ENCODE measurements at regions not wholly inside any gene's neighbourhood (a gene's known extent, or its start where the extent isn't known, plus 50 kb on each side); places are given as distances from the start of the nearest gene placed in this dataset.
A peak's percentile ranks its signal among the peaks of the same experiment; 100 is the strongest.

DNA sequence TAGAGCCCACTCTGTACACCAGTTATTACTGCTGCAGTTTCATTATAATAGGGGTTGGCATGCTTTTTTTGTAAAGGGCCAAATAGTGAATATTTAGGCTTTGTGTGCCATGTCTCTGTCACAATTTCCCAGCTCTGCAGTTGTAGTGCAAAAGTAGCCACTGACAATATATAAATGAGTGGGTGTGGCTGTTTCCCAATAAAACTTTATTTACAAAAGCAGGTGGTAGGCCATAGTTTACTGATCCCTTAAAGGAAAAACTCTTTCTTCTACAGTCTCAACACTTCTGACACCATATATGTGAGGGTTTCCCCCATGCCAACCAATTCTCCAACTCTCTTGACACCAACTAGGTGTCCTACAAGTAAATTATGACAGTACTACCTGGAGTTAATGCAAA is 110.2 kb upstream of the NAP1L1 start:
- no peak overlapping the region for H3K4me3 ChIP-seq (ENCODE audit: low read length)
- DNase-seq (ENCODE audit: low read depth), result no peak
- H3K9ac ChIP-seq (ENCODE audit: low read length), result no peak overlapping the region
- H3K4me1 ChIP-seq (ENCODE audit: control insufficient read depth, insufficient read depth, low read length), result no peaks in the 10 kb centered on the region
- H3K27me3 ChIP-seq (replicated peaks; ENCODE audit: control insufficient read depth, insufficient read depth, low read length), result no peaks in the 10 kb centered on the region
- H3K36me3 ChIP-seq (ENCODE audit: control insufficient read depth, insufficient read depth, low read length, severe bottlenecking), result no peaks in the 10 kb centered on the region
- peaks cover 24% of the 10 kb centered on the region for H3K9me3 ChIP-seq (ENCODE audit: control insufficient read depth, low read length)

DNA sequence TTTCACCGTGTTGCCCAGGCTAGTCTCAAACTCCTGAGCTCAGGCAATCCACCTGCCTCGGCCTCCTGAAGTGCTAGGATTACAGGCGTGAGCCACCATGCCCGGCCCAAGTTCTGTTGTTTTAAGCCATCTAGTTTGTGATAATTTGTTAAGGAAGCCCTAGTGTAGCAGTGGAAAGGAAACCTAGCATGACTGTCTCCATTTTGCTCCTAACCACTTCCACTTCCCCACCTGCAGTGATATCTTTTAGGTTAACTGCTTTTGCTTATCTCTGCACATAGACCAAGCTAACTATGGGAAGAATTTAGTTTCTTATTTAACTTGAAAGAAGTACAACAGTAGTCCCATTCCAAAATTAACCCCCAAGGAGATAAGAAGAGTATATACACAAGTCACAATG is 109.5 kb upstream of the NAP1L1 start:
- no peaks in the 10 kb centered on the region for H3K36me3 ChIP-seq (ENCODE audit: control insufficient read depth, insufficient read depth, low read length, severe bottlenecking)
- H3K9ac ChIP-seq (ENCODE audit: low read length), result no peak overlapping the region
- DNase-seq (ENCODE audit: low read depth), result no peak
- no peaks in the 10 kb centered on the region for H3K27me3 ChIP-seq (replicated peaks; ENCODE audit: control insufficient read depth, insufficient read depth, low read length)
- H3K9me3 ChIP-seq (ENCODE audit: control insufficient read depth, low read length), result peaks cover 16% of the 10 kb centered on the region
- H3K4me3 ChIP-seq (ENCODE audit: low read length), result no peak overlapping the region
- H3K4me1 ChIP-seq (ENCODE audit: control insufficient read depth, insufficient read depth, low read length), result no peaks in the 10 kb centered on the region

DNA sequence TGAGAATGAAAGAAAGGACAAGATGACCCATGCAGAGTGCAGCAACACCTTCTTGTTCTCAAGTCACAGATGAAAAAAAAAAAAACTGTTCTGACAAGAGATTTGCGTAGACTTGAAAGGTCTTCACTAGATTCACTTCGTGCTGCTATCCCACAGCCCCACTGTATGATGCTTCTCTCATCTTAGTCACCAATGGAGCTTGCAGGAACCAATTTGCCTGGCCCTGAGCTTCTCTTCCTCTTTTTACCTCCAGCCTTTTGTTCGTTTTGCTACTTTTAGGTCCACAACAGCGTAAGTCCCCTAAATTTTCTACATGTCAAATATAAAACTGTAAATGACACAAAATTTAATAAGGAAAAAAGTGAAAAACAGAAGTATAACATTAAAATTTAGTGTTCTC is 107.9 kb upstream of the NAP1L1 start:
- Histone ChIP-seq H3K4me1 (ENCODE audit: control insufficient read depth, insufficient read depth, low read length) (no peaks in the 10 kb centered on the region), H3K9ac (ENCODE audit: low read length) (no peak overlapping the region), H3K36me3 (ENCODE audit: control insufficient read depth, insufficient read depth, low read length, severe bottlenecking) (no peaks in the 10 kb centered on the region), H3K4me3 (ENCODE audit: low read length) (no peak overlapping the region), H3K27me3 (replicated peaks; ENCODE audit: control insufficient read depth, insufficient read depth, low read length) (no peaks in the 10 kb centered on the region), H3K9me3 (ENCODE audit: control insufficient read depth, low read length) (peaks cover under 1% of the 10 kb centered on the region)
- no peak for DNase-seq (ENCODE audit: low read depth)

DNA sequence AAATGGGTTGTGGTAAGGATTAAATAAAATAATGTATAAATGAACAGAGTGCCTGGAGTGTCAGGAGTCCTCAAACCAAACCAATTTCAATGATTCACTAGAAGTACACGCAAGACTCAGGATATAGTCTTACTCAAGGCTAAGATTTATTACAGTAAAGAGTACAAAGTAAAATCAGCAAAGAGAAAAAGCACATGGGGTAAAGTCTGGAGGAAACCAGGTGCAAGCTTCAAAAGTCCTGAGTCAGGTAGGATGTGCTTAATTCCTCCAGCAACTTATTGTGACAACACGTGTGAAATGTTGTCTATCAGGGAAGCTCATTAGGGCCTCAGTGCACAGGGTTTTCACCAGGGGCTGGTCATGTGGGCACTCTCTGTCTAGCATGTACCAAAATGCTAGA is 105.8 kb upstream of the NAP1L1 start:
- Histone ChIP-seq H3K27me3 (replicated peaks; ENCODE audit: control insufficient read depth, insufficient read depth, low read length) (no peaks in the 10 kb centered on the region), H3K4me3 (ENCODE audit: low read length) (no peak overlapping the region), H3K4me1 (ENCODE audit: control insufficient read depth, insufficient read depth, low read length) (no peaks in the 10 kb centered on the region), H3K9me3 (ENCODE audit: control insufficient read depth, low read length) (no peaks in the 10 kb centered on the region), H3K36me3 (ENCODE audit: control insufficient read depth, insufficient read depth, low read length, severe bottlenecking) (no peaks in the 10 kb centered on the region), H3K9ac (ENCODE audit: low read length) (no peak overlapping the region)
- DNase-seq (ENCODE audit: low read depth), result no peak

DNA sequence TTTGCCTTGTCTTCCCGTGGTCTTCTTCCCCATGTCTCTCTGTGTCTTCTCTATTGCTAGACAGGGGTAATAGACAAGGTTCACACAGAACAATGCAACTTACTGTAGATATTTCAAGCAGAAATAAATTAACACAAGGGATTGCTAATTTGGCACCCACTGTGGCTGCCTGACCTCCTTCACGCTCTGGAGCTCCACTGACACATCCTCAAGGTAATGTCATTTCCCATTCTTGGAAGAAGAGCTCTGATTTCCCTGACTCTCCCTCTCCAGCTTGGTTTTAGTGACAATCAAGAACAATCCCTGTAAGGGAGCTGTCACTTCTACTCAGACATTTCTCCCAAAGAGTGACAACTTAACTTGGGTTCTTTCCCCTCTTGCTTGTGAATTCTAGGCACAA is 105.4 kb upstream of the NAP1L1 start:
- Histone ChIP-seq H3K9ac (ENCODE audit: low read length) (no peak overlapping the region), H3K27me3 (replicated peaks; ENCODE audit: control insufficient read depth, insufficient read depth, low read length) (no peaks in the 10 kb centered on the region), H3K36me3 (ENCODE audit: control insufficient read depth, insufficient read depth, low read length, severe bottlenecking) (no peaks in the 10 kb centered on the region), H3K4me1 (ENCODE audit: control insufficient read depth, insufficient read depth, low read length) (no peaks in the 10 kb centered on the region), H3K4me3 (ENCODE audit: low read length) (no peak overlapping the region), H3K9me3 (ENCODE audit: control insufficient read depth, low read length) (no peaks in the 10 kb centered on the region)
- no peak for DNase-seq (ENCODE audit: low read depth)

DNA sequence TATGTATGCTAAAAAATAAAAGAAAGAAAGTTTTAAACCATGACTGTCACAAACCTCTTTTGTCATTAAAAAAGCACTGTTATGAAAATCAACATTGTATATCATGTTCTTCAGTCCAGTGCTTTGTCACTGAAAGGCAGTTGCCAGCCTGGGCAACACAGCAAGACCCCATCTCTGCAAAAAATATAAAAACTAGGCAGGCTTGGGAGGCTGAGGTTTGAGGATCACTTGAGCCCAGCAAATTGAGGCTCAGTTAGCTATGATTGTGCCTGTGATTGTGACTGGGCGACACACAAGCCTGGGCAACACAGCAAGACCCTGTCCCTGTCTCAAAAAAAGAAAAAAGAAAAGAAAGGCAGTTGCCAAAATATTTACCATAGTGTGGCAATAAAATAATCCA is 102.7 kb upstream of the NAP1L1 start:
- H3K4me3 ChIP-seq (ENCODE audit: low read length), result no peak overlapping the region
- DNase-seq (ENCODE audit: low read depth), result no peak
- no peaks in the 10 kb centered on the region for H3K27me3 ChIP-seq (replicated peaks; ENCODE audit: control insufficient read depth, insufficient read depth, low read length)
- peaks cover 15% of the 10 kb centered on the region for H3K4me1 ChIP-seq (ENCODE audit: control insufficient read depth, insufficient read depth, low read length)
- H3K36me3 ChIP-seq (ENCODE audit: control insufficient read depth, insufficient read depth, low read length, severe bottlenecking), result no peaks in the 10 kb centered on the region
- no peak overlapping the region for H3K9ac ChIP-seq (ENCODE audit: low read length)
- H3K9me3 ChIP-seq (ENCODE audit: control insufficient read depth, low read length), result no peaks in the 10 kb centered on the region

DNA sequence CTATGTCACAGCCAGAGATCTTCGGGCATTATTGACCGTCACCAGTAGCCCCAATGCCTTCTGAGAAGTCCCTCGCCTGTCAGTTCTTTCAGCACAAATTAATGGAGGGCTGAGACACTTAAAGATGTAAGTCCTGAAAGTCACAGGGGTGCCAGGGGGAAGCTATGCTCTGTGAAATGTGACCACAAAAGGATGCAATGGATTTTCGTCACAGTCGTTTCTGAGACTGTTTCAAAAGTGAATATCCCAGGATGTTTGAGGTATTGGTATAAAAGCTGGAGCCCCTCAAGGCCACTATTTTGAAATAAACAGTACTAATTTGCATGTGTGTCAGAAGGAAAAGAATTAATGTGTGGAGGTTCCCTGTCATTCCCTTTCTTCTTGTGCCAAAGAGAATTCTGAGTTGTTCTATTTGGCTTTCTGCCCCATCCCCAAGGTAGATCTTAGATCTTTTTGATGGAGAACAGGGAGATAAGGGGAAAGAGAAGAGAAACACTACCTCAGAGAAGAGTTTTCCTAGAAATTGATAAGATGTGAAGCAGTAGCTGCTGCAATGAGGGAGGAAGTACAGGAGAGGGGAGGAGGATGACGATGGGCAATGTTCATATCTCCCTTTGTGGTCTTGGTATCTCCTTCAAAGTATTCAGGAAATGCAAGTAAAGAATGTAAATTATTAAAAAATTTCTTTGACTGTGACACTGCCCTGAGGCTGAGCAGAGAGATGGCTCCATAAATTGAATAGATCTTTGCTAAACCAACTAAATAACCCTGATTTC is 101.8 kb upstream of the NAP1L1 start:
- no peak overlapping the region for H3K4me3 ChIP-seq (ENCODE audit: low read length)
- no peak for DNase-seq (ENCODE audit: low read depth)

DNA sequence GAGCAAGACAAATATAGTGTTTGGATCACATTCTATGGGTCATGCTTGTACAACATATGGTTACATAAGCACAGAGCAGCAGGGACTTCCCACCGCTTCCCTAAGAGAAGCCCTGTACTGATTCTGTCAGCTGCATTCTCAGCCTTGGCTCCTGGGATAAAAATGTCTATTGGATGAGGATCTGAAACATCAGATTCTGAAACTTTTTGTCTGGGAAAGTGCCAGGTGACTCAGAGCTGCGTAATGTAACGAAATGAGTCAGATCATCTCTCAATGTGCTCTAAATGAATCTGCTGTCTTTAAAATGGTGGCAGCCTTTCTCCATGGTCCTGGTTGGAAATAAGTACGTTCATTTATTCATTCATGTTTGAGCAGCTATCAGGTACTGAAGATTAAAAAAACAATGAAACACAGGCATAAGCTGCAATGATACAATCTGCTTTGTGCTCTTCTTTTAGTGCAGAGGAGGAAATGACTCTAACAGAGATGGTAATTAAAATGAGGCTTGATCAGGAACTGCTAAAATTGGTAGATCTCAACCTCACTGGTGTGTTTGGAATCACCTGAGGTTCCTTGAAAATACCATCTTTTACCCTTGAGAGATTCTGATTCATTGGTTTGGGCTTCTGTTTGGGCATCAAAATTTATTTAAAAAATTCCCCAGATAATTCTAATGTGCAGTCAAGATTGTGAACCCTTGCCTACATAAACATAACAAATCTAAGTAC is 99.1 kb upstream of the NAP1L1 start:
- no peak overlapping the region for H3K9ac ChIP-seq (ENCODE audit: low read length)
- peaks cover 15% of the 10 kb centered on the region for H3K4me1 ChIP-seq (ENCODE audit: control insufficient read depth, insufficient read depth, low read length)
- no peaks in the 10 kb centered on the region for H3K27me3 ChIP-seq (replicated peaks; ENCODE audit: control insufficient read depth, insufficient read depth, low read length)
- DNase-seq (ENCODE audit: low read depth), result peak; percentile 94
- no peaks in the 10 kb centered on the region for H3K36me3 ChIP-seq (ENCODE audit: control insufficient read depth, insufficient read depth, low read length, severe bottlenecking)
- H3K4me3 ChIP-seq (ENCODE audit: low read length), result no peak overlapping the region
- no peaks in the 10 kb centered on the region for H3K9me3 ChIP-seq (ENCODE audit: control insufficient read depth, low read length)

More for the DNA sequence above, 101.8 kb upstream of the NAP1L1 start:
- Histone ChIP-seq H3K27me3 (replicated peaks; ENCODE audit: control insufficient read depth, insufficient read depth, low read length) (no peaks in the 10 kb centered on the region), H3K4me1 (ENCODE audit: control insufficient read depth, insufficient read depth, low read length) (peaks cover 15% of the 10 kb centered on the region), H3K9me3 (ENCODE audit: control insufficient read depth, low read length) (no peaks in the 10 kb centered on the region), H3K36me3 (ENCODE audit: control insufficient read depth, insufficient read depth, low read length, severe bottlenecking) (no peaks in the 10 kb centered on the region), H3K9ac (ENCODE audit: low read length) (no peak overlapping the region)

DNA sequence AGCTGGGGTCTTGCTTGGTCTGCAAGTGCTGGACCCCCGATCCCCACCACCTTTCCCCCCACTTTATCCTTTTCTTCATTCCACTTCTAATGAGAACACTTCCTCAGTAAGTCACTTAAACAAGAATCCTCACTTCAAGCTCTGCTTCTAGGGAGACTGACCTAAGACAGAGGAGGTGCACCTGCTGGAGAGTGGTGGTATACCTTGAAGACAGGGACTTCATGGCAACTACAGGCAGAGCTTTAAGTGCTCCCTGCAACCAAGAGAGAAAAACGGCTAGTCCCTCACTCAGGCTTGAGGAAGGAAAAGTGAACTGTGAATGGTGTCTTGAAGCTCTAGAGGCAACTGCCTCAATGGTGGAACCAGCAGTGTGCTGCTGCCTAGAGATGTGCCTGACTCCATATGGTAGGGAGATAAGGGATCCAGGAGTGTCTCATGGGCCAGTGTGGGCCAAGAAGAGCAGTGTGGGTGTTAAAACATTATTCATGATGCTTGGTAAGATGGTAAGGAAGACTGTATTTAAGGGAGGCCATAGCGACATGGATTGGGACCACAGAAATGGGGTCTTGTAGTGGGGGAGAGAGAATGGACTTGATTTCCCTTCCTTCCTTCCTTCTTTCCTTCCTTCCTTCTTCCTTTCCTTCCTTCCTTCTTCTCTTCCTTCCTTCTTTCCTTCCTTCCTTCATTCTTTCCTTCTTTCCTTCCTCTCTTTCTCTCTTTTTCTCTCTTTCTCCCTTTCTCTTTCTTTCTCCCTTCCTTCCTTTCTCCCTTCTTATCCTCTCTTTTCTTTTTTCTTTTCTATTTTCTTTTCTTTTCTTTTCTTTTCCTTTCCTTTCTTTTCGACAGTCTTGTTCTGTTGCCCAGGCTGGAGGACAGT is 96.2 kb upstream of the NAP1L1 start:
- Histone ChIP-seq H3K4me3 (ENCODE audit: low read length) (no peak overlapping the region), H3K27me3 (replicated peaks; ENCODE audit: control insufficient read depth, insufficient read depth, low read length) (no peaks in the 10 kb centered on the region), H3K4me1 (ENCODE audit: control insufficient read depth, insufficient read depth, low read length) (peaks cover 21% of the 10 kb centered on the region), H3K36me3 (ENCODE audit: control insufficient read depth, insufficient read depth, low read length, severe bottlenecking) (no peaks in the 10 kb centered on the region), H3K9me3 (ENCODE audit: control insufficient read depth, low read length) (no peaks in the 10 kb centered on the region), H3K9ac (ENCODE audit: low read length) (no peak overlapping the region)
- DNase-seq (ENCODE audit: low read depth), result no peak

DNA sequence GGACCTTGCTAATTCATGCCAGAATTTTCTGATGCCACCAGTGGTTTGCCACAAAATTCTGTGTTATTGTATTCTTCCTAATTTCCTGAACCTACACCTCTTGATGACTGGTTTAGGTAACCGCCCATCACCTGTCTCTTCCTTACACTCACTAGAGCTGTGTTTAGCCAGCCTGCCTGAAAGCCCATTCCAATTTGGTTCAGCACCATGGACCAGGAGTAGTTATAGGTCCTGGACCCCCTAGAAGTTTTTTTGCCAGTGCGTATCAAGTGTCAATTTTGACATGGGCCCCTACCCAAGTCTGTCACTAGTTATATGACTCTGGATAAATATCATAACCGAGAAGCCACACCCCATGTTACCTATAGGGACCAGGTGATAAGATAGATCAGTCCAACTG is 94.0 kb upstream of the NAP1L1 start:
- no peaks in the 10 kb centered on the region for H3K36me3 ChIP-seq (ENCODE audit: control insufficient read depth, insufficient read depth, low read length, severe bottlenecking)
- no peak for DNase-seq (ENCODE audit: low read depth)
- H3K4me1 ChIP-seq (ENCODE audit: control insufficient read depth, insufficient read depth, low read length), result peaks cover 14% of the 10 kb centered on the region
- no peaks in the 10 kb centered on the region for H3K9me3 ChIP-seq (ENCODE audit: control insufficient read depth, low read length)
- H3K27me3 ChIP-seq (replicated peaks; ENCODE audit: control insufficient read depth, insufficient read depth, low read length), result no peaks in the 10 kb centered on the region
- no peak overlapping the region for H3K9ac ChIP-seq (ENCODE audit: low read length)
- no peak overlapping the region for H3K4me3 ChIP-seq (ENCODE audit: low read length)

DNA sequence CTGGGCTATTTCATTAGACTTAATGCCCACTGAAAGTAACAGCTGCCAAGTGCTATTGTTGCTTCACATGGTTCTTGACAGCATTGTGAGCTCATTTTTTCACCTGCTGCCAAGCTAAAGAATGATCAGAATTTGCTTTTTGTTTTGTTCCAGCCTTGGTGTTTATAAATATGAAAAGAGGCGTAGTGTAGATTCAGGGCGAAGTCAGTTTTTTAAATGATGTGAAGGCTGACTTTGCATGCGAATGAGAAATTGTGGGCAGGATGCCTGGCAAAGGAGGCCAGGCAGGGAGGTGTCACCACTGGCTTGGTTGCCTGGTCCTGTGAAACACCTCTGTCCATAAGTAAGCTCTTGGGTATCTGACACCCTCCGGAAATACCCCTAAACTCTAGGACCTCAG is 93.3 kb upstream of the NAP1L1 start:
- no peak overlapping the region for H3K9ac ChIP-seq (ENCODE audit: low read length)
- H3K4me1 ChIP-seq (ENCODE audit: control insufficient read depth, insufficient read depth, low read length), result peaks cover 8% of the 10 kb centered on the region
- H3K4me3 ChIP-seq (ENCODE audit: low read length), result no peak overlapping the region
- no peak for DNase-seq (ENCODE audit: low read depth)
- H3K36me3 ChIP-seq (ENCODE audit: control insufficient read depth, insufficient read depth, low read length, severe bottlenecking), result no peaks in the 10 kb centered on the region
- no peaks in the 10 kb centered on the region for H3K9me3 ChIP-seq (ENCODE audit: control insufficient read depth, low read length)
- no peaks in the 10 kb centered on the region for H3K27me3 ChIP-seq (replicated peaks; ENCODE audit: control insufficient read depth, insufficient read depth, low read length)

Data from adipocyte (in vitro differentiated cells).